LoVo (cell line): ENCODE measurements at regions not wholly inside any gene's neighbourhood (a gene's known extent, or its start where the extent isn't known, plus 50 kb on each side); places are given as distances from the start of the nearest gene placed in this dataset.
"Not testable (repeated sequence)": the region's sequence is repeated elsewhere in the genome, so short reads cannot be mapped to it uniquely, and the experiment has no call there.

ENCODE experiments used
- DNase-seq: peaks from one replicate; pipeline ENCODE4 v3.0.0-alpha.2; 2016; ENCODE audit warnings: low spot score

- no peak for DNase-seq
Observed at GRCh38 chr14:101616202-101616601, 54.9 kb downstream of the DIO3 start.

GRCh38 chr14:101619484-101619883 lies 58.2 kb downstream of the DIO3 start:
- no peak for DNase-seq

GRCh38 chr14:101620031-101620788 lies 58.9 kb downstream of the DIO3 start:
- no peak for DNase-seq

GRCh38 chr14:101620821-101621785 lies 59.8 kb downstream of the DIO3 start:
- DNase-seq, result no peak

GRCh38 chr14:101622251-101623076 lies 61.2 kb downstream of the DIO3 start:
- DNase-seq, result no peak

- no peak for DNase-seq
Observed at GRCh38 chr14:101623077-101623372, 61.7 kb downstream of the DIO3 start.

GRCh38 chr14:101623685-101624444 lies 62.6 kb downstream of the DIO3 start:
- no peak for DNase-seq

GRCh38 chr14:101624536-101624935 lies 63.2 kb downstream of the DIO3 start:
- no peak for DNase-seq

GRCh38 chr14:101625336-101626097 lies 64.2 kb downstream of the DIO3 start:
- DNase-seq, result no peak

GRCh38 chr14:101626331-101626730 lies 65.0 kb downstream of the DIO3 start:
- no peak for DNase-seq

- no peak for DNase-seq
Observed at GRCh38 chr14:101627915-101628262, 66.6 kb downstream of the DIO3 start.

GRCh38 chr14:101628471-101628966 lies 67.2 kb downstream of the DIO3 start:
- peak; percentile 69 for DNase-seq

GRCh38 chr14:101628975-101629374 lies 67.7 kb downstream of the DIO3 start:
- no peak for DNase-seq

GRCh38 chr14:101630056-101630965 lies 69.0 kb downstream of the DIO3 start:
- DNase-seq, result no peak

- no peak for DNase-seq
Observed at GRCh38 chr14:101631199-101631598, 69.9 kb downstream of the DIO3 start.

GRCh38 chr14:101631970-101632369 lies 70.7 kb downstream of the DIO3 start:
- DNase-seq, result not testable (repeated sequence)

GRCh38 chr14:101632520-101632919 lies 71.2 kb downstream of the DIO3 start:
- no peak for DNase-seq

GRCh38 chr14:101633276-101633675 lies 72.0 kb downstream of the DIO3 start:
- no peak for DNase-seq

GRCh38 chr14:101634202-101634849 lies 73.0 kb downstream of the DIO3 start:
- no peak for DNase-seq
